ENCODE measurements at regions not wholly inside any gene's neighbourhood (a gene's known extent, or its start where the extent isn't known, plus 50 kb on each side); places are given as distances from the start of the nearest gene placed in this dataset.

- Mint-ChIP-seq H3K27me3 (ENCODE audit: low read depth) (no peaks in the 10 kb centered on the region), H3K27ac (ENCODE audit: unreplicated experiment) (no peak overlapping the region), H3K36me3 (ENCODE audit: low read depth) (no peaks in the 10 kb centered on the region), H3K9me3 (ENCODE audit: low read depth) (peaks cover 7% of the 10 kb centered on the region), H3K4me3 (ENCODE audit: unreplicated experiment) (no peak overlapping the region), H3K4me1 (ENCODE audit: low read depth) (peaks cover 6% of the 10 kb centered on the region)
- no peak for DNase-seq (ENCODE audit: low spot score)
- no peak for TF ChIP-seq CTCF (IDR thresholded peaks at IDR 0.05)
These were observed 133.0 kb upstream of the NEBL start for GRCh38 chr10:21030091-21030490.

DNA sequence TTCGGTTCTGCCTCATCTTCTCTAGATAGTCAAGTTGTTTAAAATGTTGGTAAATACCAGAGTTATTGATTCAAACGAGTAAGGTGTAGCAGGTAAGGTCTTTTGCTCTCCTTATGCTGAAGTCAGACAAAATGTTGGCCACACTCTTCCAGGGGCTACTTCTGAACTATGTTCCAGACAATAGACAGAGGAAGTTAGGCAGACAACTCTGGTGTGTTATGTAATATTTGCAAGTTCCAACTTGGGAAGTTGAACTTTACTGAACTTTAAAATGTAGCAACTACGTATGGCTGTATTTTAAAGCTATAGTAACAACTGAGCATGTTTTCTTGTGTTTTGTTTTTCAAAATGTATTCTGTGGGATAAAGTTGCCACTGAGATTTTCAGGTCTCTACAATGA is 125.7 kb upstream of the NEBL start:
- no peaks in the 10 kb centered on the region for H3K9me3 Mint-ChIP-seq (ENCODE audit: low read depth)
- H3K4me3 Mint-ChIP-seq (ENCODE audit: unreplicated experiment): no peak overlapping the region
- no peak for TF ChIP-seq CTCF (IDR thresholded peaks at IDR 0.05)
- DNase-seq (ENCODE audit: low spot score): no peak
- H3K27me3 Mint-ChIP-seq (ENCODE audit: low read depth): peaks cover 2% of the 10 kb centered on the region
- no peak overlapping the region for H3K27ac Mint-ChIP-seq (ENCODE audit: unreplicated experiment)
- H3K36me3 Mint-ChIP-seq (ENCODE audit: low read depth): no peaks in the 10 kb centered on the region
- H3K4me1 Mint-ChIP-seq (ENCODE audit: low read depth): no peaks in the 10 kb centered on the region

- Mint-ChIP-seq H3K4me1 (ENCODE audit: low read depth) (no peaks in the 10 kb centered on the region), H3K27ac (ENCODE audit: unreplicated experiment) (no peak overlapping the region), H3K36me3 (ENCODE audit: low read depth) (no peaks in the 10 kb centered on the region), H3K9me3 (ENCODE audit: low read depth) (no peaks in the 10 kb centered on the region), H3K27me3 (ENCODE audit: low read depth) (peaks cover 2% of the 10 kb centered on the region), H3K4me3 (ENCODE audit: unreplicated experiment) (no peak overlapping the region)
- no peak for DNase-seq (ENCODE audit: low spot score)
- peak; percentile 37 for TF ChIP-seq CTCF (IDR thresholded peaks at IDR 0.05)
These were observed 124.9 kb upstream of the NEBL start for GRCh38 chr10:21021843-21022594.

- H3K27me3 Mint-ChIP-seq (ENCODE audit: low read depth): peaks cover 5% of the 10 kb centered on the region
- H3K27ac Mint-ChIP-seq (ENCODE audit: unreplicated experiment): no peak overlapping the region
- DNase-seq (ENCODE audit: low spot score): no peak
- H3K4me3 Mint-ChIP-seq (ENCODE audit: unreplicated experiment): no peak overlapping the region
- H3K4me1 Mint-ChIP-seq (ENCODE audit: low read depth): no peaks in the 10 kb centered on the region
- no peaks in the 10 kb centered on the region for H3K36me3 Mint-ChIP-seq (ENCODE audit: low read depth)
- no peaks in the 10 kb centered on the region for H3K9me3 Mint-ChIP-seq (ENCODE audit: low read depth)
- TF ChIP-seq CTCF (IDR thresholded peaks at IDR 0.05): no peak
These were observed 124.1 kb upstream of the NEBL start for GRCh38 chr10:21021231-21021630.

GRCh38 chr10:21020545-21020944 is 123.4 kb upstream of the NEBL start:
- Mint-ChIP-seq H3K27ac (ENCODE audit: unreplicated experiment) (no peak overlapping the region), H3K9me3 (ENCODE audit: low read depth) (no peaks in the 10 kb centered on the region), H3K4me1 (ENCODE audit: low read depth) (no peaks in the 10 kb centered on the region), H3K4me3 (ENCODE audit: unreplicated experiment) (no peak overlapping the region), H3K36me3 (ENCODE audit: low read depth) (no peaks in the 10 kb centered on the region), H3K27me3 (ENCODE audit: low read depth) (peaks cover 5% of the 10 kb centered on the region)
- peak; percentile 54 for TF ChIP-seq CTCF (IDR thresholded peaks at IDR 0.05)
- no peak for DNase-seq (ENCODE audit: low spot score)
